ENCODE measurements at regions not wholly inside any gene's neighbourhood (a gene's known extent, or its start where the extent isn't known, plus 50 kb on each side); places are given as distances from the start of the nearest gene placed in this dataset.

- no peak overlapping the region for H3K56ac ChIP-seq (ENCODE audit: insufficient read length, low read depth, low read length)
- H2BK15ac ChIP-seq (ENCODE audit: low read depth, low read length), result no peak overlapping the region
- TF ChIP-seq CTCF (conservative IDR thresholded peaks at IDR 0.05), result no peak
- no peak overlapping the region for H2BK20ac ChIP-seq (ENCODE audit: low read depth, low read length, poor library complexity, severe bottlenecking)
- H4K91ac ChIP-seq (ENCODE audit: insufficient read length, low read depth, low read length), result no peak overlapping the region
- Mint-ChIP-seq H3K27ac (no peak overlapping the region), H3K9me3 (no peaks in the 10 kb centered on the region; a peak in 1 of 5 replicates), H3K27me3 (ENCODE audit: low read depth) (no peaks in the 10 kb centered on the region), H3K4me3 (no peak overlapping the region), H3K4me1 (peaks cover 4 to 19% of the 10 kb centered on the region in 2 experiments), H3K36me3 (ENCODE audit: insufficient read depth in 1 of 3, low read depth in 3 of 3) (peaks cover 0 to 4% (median 0%) of the 10 kb centered on the region in 3 experiments; a peak in 2 of 7 replicates)
- H3K4ac ChIP-seq (ENCODE audit: low read depth, low read length), result no peak overlapping the region
- no peak overlapping the region for H2AK5ac ChIP-seq (ENCODE audit: insufficient read length, low read length)
- H3T11ph ChIP-seq (ENCODE audit: low read length), result no peak overlapping the region
- no CpG with 5 or more reads among the region's 5 CpGs for WGBS (ENCODE audit: extremely low coverage, insufficient read length, low lambda C conversion rate)
- no peaks in the 10 kb centered on the region for H3K27me3 ChIP-seq (ENCODE audit: insufficient read depth, low read length)
- no peaks in the 10 kb centered on the region for H3K9me3 ChIP-seq (ENCODE audit: control insufficient read depth, low read depth, low read length)
- no peaks in the 10 kb centered on the region for H4K20me1 ChIP-seq (ENCODE audit: control insufficient read depth, insufficient read depth, insufficient read length)
- H2BK5ac ChIP-seq (ENCODE audit: insufficient read length, low read length), result no peak overlapping the region
- H3K23me2 ChIP-seq (ENCODE audit: insufficient read length, low read depth, low read length, poor library complexity, severe bottlenecking), result no peaks in the 10 kb centered on the region
- no peaks in the 10 kb centered on the region; the same call in 1 of the 2 replicates for H3K4me1 ChIP-seq (ENCODE audit: insufficient read depth, low read length)
- no peak overlapping the region for H4K8ac ChIP-seq (replicated peaks; ENCODE audit: insufficient read length, low read depth, low read length)
- no peak overlapping the region for H3K27ac ChIP-seq (ENCODE audit: insufficient read length, low read depth, low read length)
- DNase-seq, result no peak
- H3K4me2 ChIP-seq (ENCODE audit: insufficient read depth, insufficient read length, low read length), result no peak overlapping the region
- no peak overlapping the region for H2BK12ac ChIP-seq (ENCODE audit: insufficient read length, low read depth, low read length)
- no peaks in the 10 kb centered on the region for H3K79me2 ChIP-seq (ENCODE audit: insufficient read depth, low read length)
- no peak overlapping the region for H3K14ac ChIP-seq (ENCODE audit: insufficient read depth, low read length)
- no peak overlapping the region for H3K18ac ChIP-seq (ENCODE audit: insufficient read length, low read depth, low read length)
- no peak overlapping the region for H2BK120ac ChIP-seq (ENCODE audit: low read depth, low read length, poor library complexity, severe bottlenecking)
- H4K5ac ChIP-seq (ENCODE audit: insufficient read length, low read depth, low read length), result no peak overlapping the region
- no peak overlapping the region for H2AFZ ChIP-seq (ENCODE audit: low read length)
- no peaks in the 10 kb centered on the region for H3K79me1 ChIP-seq (ENCODE audit: insufficient read depth, low read depth, low read length, poor library complexity, severe bottlenecking)
- H3K9ac ChIP-seq (ENCODE audit: extremely low read depth, insufficient read length, low read length), result no peak overlapping the region
- no peak overlapping the region for H3K23ac ChIP-seq (ENCODE audit: insufficient read length, low read depth, low read length)
Measured at GRCh38 chr3:150148227-150148626, 177.5 kb upstream of the PFN2 start.
